ENCODE measurements at regions not wholly inside any gene's neighbourhood (a gene's known extent, or its start where the extent isn't known, plus 50 kb on each side); places are given as distances from the start of the nearest gene placed in this dataset.

DNA sequence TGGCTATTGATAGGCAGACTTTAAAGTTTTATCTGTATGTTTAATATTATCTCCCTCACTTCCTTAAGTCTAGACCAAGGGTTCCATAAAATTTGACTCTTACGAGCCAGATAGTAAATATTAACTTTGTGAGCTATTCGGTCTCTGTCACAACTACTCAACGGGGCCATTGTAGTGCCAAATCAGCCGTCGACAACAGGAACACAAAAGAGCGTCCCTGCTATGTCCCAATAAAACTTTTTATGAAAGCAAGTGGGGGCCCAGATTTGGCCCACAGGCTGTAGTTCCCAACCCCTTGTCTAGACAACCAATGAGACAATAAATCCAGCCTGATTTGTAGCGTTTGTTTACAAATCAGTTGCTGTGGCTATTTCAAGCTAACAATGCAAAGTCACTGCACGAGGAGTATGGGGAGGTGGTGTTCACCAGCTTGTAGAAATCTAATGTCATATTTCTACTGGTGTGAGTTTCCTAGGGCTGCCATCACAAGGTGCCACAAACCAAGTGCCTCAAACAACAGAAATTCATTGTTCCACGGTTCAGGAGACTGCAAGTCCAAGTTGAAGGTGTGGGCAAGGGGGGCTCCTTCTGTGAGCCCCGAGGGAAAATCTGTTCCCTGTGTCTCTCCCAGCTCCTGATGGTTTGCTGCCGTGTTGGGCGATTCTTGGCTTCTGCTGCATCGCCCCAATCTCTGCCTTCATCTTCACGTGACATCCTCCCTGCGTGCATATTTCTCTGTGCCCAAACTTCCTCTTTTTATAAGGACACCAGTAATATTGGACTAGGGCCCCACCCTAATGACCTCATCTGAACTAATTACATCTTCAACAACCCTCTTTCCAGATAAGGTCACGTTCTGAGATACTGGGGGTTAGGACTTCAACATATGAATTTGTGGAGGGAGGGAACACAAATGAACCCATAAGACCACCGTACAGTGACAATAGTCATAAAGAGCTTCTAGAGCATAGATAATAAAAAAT, 356.0 kb upstream of the JARID2 start:
- TF ChIP-seq POLR2A (IDR thresholded peaks at IDR 0.05): no peak
- TF ChIP-seq, protein P1, sequence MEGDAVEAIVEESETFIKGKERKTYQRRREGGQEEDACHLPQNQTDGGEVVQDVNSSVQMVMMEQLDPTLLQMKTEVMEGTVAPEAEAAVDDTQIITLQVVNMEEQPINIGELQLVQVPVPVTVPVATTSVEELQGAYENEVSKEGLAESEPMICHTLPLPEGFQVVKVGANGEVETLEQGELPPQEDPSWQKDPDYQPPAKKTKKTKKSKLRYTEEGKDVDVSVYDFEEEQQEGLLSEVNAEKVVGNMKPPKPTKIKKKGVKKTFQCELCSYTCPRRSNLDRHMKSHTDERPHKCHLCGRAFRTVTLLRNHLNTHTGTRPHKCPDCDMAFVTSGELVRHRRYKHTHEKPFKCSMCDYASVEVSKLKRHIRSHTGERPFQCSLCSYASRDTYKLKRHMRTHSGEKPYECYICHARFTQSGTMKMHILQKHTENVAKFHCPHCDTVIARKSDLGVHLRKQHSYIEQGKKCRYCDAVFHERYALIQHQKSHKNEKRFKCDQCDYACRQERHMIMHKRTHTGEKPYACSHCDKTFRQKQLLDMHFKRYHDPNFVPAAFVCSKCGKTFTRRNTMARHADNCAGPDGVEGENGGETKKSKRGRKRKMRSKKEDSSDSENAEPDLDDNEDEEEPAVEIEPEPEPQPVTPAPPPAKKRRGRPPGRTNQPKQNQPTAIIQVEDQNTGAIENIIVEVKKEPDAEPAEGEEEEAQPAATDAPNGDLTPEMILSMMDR (IDR thresholded peaks at IDR 0.05): no peak
- TF ChIP-seq POLR2AphosphoS5 (IDR thresholded peaks at IDR 0.05): no peak
- TF ChIP-seq EP300 (IDR thresholded peaks at IDR 0.05): no peak
